ENCODE measurements at regions not wholly inside any gene's neighbourhood (a gene's known extent, or its start where the extent isn't known, plus 50 kb on each side); places are given as distances from the start of the nearest gene placed in this dataset.
A peak's percentile ranks its signal among the peaks of the same experiment; 100 is the strongest.

DNA sequence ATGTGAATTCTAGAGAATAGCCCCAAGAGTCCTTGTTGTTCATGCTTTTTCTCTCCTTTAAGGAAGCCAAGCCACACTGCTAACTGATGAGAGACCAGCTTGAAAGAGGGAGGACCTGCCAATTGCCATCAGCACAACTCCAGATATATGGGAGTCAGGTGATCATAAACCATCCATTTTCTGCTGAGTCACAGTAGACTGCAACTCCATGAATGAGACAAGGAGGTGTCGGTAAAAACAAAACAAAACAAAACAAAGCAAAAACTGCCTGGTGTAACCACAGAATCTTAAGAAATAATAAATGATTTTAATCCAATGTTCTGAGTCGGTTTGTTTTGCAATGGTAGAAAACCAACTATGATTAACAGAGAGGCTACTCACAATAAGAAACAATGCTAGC, 837.3 kb downstream of the PCDH7 start:
- Histone ChIP-seq H3K36me3 (ENCODE audit: insufficient read depth, low read length) (no peaks in the 10 kb centered on the region), H3K4me1 (ENCODE audit: control insufficient read depth, insufficient read depth, low read length) (no peaks in the 10 kb centered on the region), H3K27me3 (ENCODE audit: control insufficient read depth, insufficient read depth, low read length) (no peaks in the 10 kb centered on the region), H3K9ac (ENCODE audit: low read depth, low read length) (no peak overlapping the region), H3K4me3 (ENCODE audit: low read length) (no peak overlapping the region), H3K4me2 (ENCODE audit: low read length) (no peak overlapping the region), H3K9me3 (replicated peaks; ENCODE audit: low read length) (no peaks in the 10 kb centered on the region)

DNA sequence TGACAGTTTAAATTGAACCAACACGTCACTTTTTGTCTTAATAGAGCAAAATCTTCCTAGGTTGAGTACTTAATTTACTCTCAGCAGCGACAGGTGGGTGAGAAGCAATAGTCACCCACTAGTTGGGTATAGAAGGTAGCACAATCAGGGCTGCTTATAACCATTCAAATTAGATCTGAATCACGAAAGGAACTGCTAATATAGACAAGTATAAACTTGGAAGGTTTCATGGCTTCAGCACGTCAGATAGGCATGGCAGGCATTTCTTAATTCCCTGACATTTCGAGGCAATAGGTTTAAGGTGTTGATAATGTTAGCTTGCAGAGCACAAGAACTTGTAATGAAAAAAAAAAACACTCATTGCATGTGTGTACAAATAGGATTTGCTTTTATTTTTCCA, 853.4 kb downstream of the PCDH7 start:
- H3K27me3 ChIP-seq (ENCODE audit: control insufficient read depth, insufficient read depth, low read length): no peaks in the 10 kb centered on the region
- H3K4me1 ChIP-seq (ENCODE audit: control insufficient read depth, insufficient read depth, low read length): no peaks in the 10 kb centered on the region

DNA sequence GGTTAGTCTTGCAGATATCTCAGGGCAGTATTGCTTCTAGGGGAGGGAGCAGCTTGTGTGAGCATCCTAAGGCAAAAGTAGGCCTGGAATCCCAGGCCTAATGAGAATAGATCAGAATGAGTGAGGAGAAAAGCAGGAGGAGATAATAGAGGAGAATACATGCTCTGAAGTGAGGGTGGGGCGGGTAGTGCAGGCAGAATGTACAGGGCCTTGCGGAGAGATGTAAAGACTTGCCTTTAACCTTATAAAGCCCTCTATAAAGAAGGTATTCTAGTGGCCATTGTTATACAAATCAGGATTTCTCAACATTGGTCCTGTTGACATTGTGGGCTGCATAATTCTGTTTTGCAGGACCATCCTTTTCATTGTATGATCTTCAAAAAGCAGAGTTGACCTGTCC, 855.3 kb downstream of the PCDH7 start:
- Histone ChIP-seq H3K4me2 (ENCODE audit: low read length) (no peak overlapping the region), H3K4me3 (ENCODE audit: low read length) (no peak overlapping the region), H3K27me3 (ENCODE audit: control insufficient read depth, insufficient read depth, low read length) (no peaks in the 10 kb centered on the region), H3K36me3 (ENCODE audit: insufficient read depth, low read length) (no peaks in the 10 kb centered on the region), H3K9me3 (replicated peaks; ENCODE audit: low read length) (no peaks in the 10 kb centered on the region), H3K4me1 (ENCODE audit: control insufficient read depth, insufficient read depth, low read length) (no peaks in the 10 kb centered on the region), H3K9ac (ENCODE audit: low read depth, low read length) (no peak overlapping the region)

More for the DNA sequence above, 853.4 kb downstream of the PCDH7 start:
- Histone ChIP-seq H3K36me3 (ENCODE audit: insufficient read depth, low read length) (no peaks in the 10 kb centered on the region), H3K9me3 (replicated peaks; ENCODE audit: low read length) (no peaks in the 10 kb centered on the region), H3K9ac (ENCODE audit: low read depth, low read length) (no peak overlapping the region), H3K4me3 (ENCODE audit: low read length) (no peak overlapping the region), H3K4me2 (ENCODE audit: low read length) (no peak overlapping the region)

DNA sequence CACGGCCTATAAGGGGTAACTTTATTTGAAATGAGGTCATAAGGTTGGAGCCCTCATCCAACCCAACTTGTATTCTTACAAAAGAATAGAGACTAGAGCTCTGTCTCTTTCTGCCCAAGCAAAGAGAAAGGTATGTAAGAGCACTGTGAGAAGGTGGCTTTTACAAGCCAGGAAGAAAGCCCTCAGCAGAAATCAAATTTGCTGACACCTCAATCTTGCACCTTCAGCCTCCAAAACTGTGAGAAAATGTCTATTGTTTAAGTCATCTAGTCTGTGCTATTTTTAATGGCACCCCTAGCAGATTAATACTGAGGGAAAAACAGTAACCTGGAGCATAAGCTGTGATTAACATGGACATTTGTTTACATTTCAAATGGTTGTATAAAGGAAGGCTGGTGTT, 860.7 kb downstream of the PCDH7 start:
- Histone ChIP-seq H3K4me1 (ENCODE audit: control insufficient read depth, insufficient read depth, low read length) (no peaks in the 10 kb centered on the region), H3K9me3 (replicated peaks; ENCODE audit: low read length) (no peaks in the 10 kb centered on the region), H3K27me3 (ENCODE audit: control insufficient read depth, insufficient read depth, low read length) (no peaks in the 10 kb centered on the region), H3K9ac (ENCODE audit: low read depth, low read length) (no peak overlapping the region), H3K36me3 (ENCODE audit: insufficient read depth, low read length) (no peaks in the 10 kb centered on the region), H3K4me3 (ENCODE audit: low read length) (no peak overlapping the region), H3K4me2 (ENCODE audit: low read length) (no peak overlapping the region)

DNA sequence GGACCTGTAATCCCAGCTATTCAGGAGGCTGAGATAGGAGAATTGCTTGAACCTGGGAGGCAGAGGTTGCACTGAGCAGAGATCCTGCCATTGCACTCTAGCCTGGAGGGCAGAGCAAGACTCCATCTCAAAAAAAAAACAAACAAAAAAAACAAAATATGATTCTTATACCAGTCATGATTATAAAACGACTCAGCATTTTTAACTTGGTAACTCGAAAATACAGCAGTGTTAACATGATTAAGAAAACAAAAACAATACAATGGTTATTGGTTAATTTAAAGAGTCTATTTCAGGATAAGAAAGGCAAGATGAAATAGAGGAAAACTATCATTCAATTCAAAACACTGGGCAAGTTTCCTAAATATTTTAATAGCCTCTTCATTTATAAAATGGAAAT, 865.3 kb downstream of the PCDH7 start:
- Histone ChIP-seq H3K4me1 (ENCODE audit: control insufficient read depth, insufficient read depth, low read length) (no peaks in the 10 kb centered on the region), H3K9me3 (replicated peaks; ENCODE audit: low read length) (no peaks in the 10 kb centered on the region), H3K4me2 (ENCODE audit: low read length) (no peak overlapping the region), H3K36me3 (ENCODE audit: insufficient read depth, low read length) (no peaks in the 10 kb centered on the region), H3K4me3 (ENCODE audit: low read length) (no peak overlapping the region), H3K9ac (ENCODE audit: low read depth, low read length) (no peak overlapping the region), H3K27me3 (ENCODE audit: control insufficient read depth, insufficient read depth, low read length) (no peaks in the 10 kb centered on the region)

DNA sequence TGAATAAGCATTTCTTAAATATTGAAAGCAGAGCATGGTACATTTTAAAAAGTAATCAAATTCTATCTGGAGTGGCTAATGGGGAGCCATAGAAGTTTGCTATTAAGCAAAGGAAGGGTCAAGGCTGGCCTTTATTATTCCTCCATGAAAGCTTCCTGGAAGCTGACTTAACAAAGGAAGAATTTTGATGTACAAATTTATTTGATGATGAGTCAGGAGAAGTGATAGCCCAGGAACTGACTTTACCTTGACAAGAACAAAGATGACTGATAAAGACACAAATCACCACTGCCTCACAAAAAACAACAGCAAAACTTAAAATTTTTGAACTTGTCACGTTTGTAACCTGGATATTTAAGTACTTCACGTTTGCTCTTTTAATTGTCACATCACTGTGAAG, 872.1 kb downstream of the PCDH7 start:
- Histone ChIP-seq H3K27me3 (ENCODE audit: control insufficient read depth, insufficient read depth, low read length) (no peaks in the 10 kb centered on the region), H3K36me3 (ENCODE audit: insufficient read depth, low read length) (no peaks in the 10 kb centered on the region), H3K4me3 (ENCODE audit: low read length) (no peak overlapping the region), H3K4me2 (ENCODE audit: low read length) (no peak overlapping the region), H3K9ac (ENCODE audit: low read depth, low read length) (no peak overlapping the region), H3K9me3 (replicated peaks; ENCODE audit: low read length) (no peaks in the 10 kb centered on the region), H3K4me1 (ENCODE audit: control insufficient read depth, insufficient read depth, low read length) (no peaks in the 10 kb centered on the region)

DNA sequence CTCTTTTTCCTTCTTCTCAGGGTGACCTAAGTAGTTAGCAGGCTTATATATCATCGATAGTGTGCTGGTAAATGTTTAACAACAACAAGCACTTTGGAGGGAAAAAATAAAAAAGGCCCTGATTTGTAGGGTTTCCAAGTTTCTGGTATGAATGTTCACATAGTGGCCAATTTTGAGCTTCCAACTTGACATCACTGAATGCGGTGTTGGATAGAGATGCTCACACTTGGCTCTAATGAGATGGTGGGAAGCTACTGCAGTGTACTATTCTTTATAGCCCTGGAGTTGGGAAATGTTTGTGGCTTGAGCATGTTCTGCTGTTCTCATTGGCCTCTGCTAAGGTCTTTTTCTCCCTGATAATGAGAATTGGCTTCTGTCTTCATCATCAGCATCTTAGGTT, 875.3 kb downstream of the PCDH7 start:
- no peak overlapping the region for H3K4me2 ChIP-seq (ENCODE audit: low read length)
- H3K36me3 ChIP-seq (ENCODE audit: insufficient read depth, low read length): no peaks in the 10 kb centered on the region
- H3K9me3 ChIP-seq (replicated peaks; ENCODE audit: low read length): no peaks in the 10 kb centered on the region
- no peaks in the 10 kb centered on the region for H3K4me1 ChIP-seq (ENCODE audit: control insufficient read depth, insufficient read depth, low read length)
- H3K9ac ChIP-seq (ENCODE audit: low read depth, low read length): no peak overlapping the region
- H3K4me3 ChIP-seq (ENCODE audit: low read length): no peak overlapping the region
- no peaks in the 10 kb centered on the region for H3K27me3 ChIP-seq (ENCODE audit: control insufficient read depth, insufficient read depth, low read length)

DNA sequence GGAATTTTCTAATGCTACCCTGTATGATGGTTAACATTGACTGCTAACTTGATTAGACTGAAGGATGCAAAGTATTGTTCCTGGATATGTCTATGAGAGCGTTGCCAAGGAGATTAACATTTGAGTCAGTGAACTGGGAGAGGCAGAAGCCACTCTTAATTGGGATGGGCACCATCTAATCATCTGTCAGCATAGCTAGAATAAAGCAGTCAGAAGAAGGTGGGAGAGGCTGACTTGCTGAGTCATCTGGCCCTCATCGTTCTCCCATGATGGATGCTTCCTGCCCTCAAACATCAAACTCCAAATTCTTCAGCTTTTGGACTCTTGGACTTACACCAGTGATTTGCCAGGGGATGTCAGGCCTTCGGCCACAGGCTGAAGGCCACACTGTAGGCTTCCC, 878.5 kb downstream of the PCDH7 start:
- Histone ChIP-seq H3K4me3 (ENCODE audit: low read length) (no peak overlapping the region), H3K4me2 (ENCODE audit: low read length) (no peak overlapping the region), H3K36me3 (ENCODE audit: insufficient read depth, low read length) (no peaks in the 10 kb centered on the region), H3K27me3 (ENCODE audit: control insufficient read depth, insufficient read depth, low read length) (no peaks in the 10 kb centered on the region), H3K9me3 (replicated peaks; ENCODE audit: low read length) (no peaks in the 10 kb centered on the region), H3K4me1 (ENCODE audit: control insufficient read depth, insufficient read depth, low read length) (no peaks in the 10 kb centered on the region), H3K9ac (ENCODE audit: low read depth, low read length) (no peak overlapping the region)

DNA sequence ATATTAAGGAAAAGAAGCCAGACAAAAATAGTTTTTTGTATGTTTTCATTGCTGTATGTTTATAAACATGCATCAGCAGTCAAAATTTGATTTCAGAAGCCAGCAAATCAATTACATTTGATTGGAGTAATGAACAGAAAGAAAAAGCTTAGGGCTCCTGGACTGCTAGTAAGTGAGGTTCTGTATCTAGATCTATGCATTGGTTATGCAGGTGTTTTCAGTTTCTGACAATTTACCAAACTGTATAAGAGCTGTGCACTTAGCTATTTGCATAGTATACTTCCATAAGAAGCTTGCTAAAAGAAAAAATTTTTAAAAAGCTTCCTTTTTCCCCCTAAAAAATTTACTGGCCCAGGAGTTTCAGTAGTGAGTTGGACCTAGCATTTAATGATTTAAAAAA, 881.6 kb downstream of the PCDH7 start:
- no peaks in the 10 kb centered on the region for H3K4me1 ChIP-seq (ENCODE audit: control insufficient read depth, insufficient read depth, low read length)
- no peaks in the 10 kb centered on the region for H3K27me3 ChIP-seq (ENCODE audit: control insufficient read depth, insufficient read depth, low read length)
- H3K36me3 ChIP-seq (ENCODE audit: insufficient read depth, low read length): no peaks in the 10 kb centered on the region
- no peak overlapping the region for H3K9ac ChIP-seq (ENCODE audit: low read depth, low read length)
- H3K9me3 ChIP-seq (replicated peaks; ENCODE audit: low read length): no peaks in the 10 kb centered on the region
- H3K4me3 ChIP-seq (ENCODE audit: low read length): no peak overlapping the region
- no peak overlapping the region for H3K4me2 ChIP-seq (ENCODE audit: low read length)

DNA sequence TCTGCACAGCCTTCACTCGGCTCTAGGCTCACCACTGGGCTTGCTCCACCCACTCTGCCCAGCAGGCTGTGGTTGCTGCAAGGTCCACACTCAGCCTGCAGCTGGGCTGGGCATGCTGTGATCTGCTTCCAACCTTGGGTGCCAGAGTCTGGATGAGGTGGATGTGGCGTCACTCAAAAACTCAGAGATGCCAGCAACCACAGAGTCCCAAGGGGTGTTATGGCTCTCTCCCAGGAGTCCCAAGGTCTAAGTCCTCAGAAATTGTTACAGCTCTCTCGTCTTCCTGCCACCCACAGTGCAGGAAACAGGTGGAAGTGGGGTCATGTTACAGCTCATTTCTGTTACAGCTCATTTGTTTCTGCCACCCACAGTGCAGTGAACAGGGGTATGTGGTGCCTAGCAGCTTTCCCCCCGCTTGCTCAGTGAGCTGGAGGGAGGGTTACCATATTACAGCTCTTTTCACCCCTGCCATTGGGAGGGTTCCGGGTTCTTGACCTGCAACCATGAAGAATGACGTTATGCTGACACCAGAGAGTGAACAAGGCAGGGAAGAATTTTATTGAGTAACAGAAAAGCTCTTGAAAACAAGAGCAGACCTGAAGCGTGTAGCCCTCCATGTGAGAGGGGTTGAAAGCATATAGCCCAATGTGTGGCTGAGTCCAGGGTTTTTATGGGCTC, 893.9 kb downstream of the PCDH7 start:
- Histone ChIP-seq H3K4me1 (ENCODE audit: control insufficient read depth, insufficient read depth, low read length) (no peaks in the 10 kb centered on the region), H3K9me3 (replicated peaks; ENCODE audit: low read length) (no peaks in the 10 kb centered on the region), H3K36me3 (ENCODE audit: insufficient read depth, low read length) (no peaks in the 10 kb centered on the region), H3K4me2 (ENCODE audit: low read length) (no peak overlapping the region), H3K4me3 (ENCODE audit: low read length) (peak overlapping the region; percentile 26), H3K27me3 (ENCODE audit: control insufficient read depth, insufficient read depth, low read length) (no peaks in the 10 kb centered on the region), H3K9ac (ENCODE audit: low read depth, low read length) (no peak overlapping the region)

DNA sequence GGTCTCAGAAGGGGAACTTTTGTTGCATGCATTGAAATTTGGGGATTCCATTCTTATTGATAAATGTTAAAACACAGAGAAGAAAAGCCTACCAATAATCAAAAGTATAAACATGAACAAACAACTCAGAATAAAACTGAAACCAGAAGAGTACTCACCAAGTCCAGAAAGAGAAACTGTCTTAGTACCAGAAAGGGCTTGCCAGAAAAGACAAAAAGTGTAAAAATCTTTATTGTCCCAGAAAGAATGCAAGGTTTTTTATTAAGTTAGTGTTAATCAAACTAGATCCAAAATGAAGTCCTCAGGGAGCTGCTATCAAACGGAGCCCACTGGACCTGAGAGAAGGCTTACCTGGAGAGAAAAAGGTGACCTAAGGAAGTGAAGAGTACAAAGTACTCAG, 897.5 kb downstream of the PCDH7 start:
- Histone ChIP-seq H3K9me3 (replicated peaks; ENCODE audit: low read length) (no peaks in the 10 kb centered on the region), H3K4me3 (ENCODE audit: low read length) (no peak overlapping the region), H3K4me2 (ENCODE audit: low read length) (no peak overlapping the region), H3K36me3 (ENCODE audit: insufficient read depth, low read length) (no peaks in the 10 kb centered on the region), H3K9ac (ENCODE audit: low read depth, low read length) (no peak overlapping the region), H3K27me3 (ENCODE audit: control insufficient read depth, insufficient read depth, low read length) (no peaks in the 10 kb centered on the region), H3K4me1 (ENCODE audit: control insufficient read depth, insufficient read depth, low read length) (peaks cover 7% of the 10 kb centered on the region)

DNA sequence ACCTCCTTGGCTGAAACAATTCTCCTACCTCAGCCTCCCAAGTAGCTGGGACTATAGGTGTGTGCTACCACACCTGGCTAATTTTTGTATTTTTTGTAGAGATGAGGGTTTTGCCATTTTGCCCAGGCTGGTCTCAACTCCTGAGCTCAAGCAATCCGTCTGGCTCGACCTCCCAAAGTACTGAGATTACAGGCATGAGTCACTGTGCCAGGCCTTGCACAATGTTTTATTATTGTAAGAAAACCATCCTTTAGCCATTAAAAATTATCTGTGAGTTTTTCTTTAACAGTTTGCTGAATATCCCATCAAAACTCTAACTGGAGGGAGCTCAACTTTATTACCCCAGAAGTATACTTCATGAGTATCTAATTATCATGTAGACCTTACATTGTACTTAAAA, 900.3 kb downstream of the PCDH7 start:
- Histone ChIP-seq H3K27me3 (ENCODE audit: control insufficient read depth, insufficient read depth, low read length) (no peaks in the 10 kb centered on the region), H3K4me3 (ENCODE audit: low read length) (no peak overlapping the region), H3K4me2 (ENCODE audit: low read length) (no peak overlapping the region), H3K36me3 (ENCODE audit: insufficient read depth, low read length) (no peaks in the 10 kb centered on the region), H3K4me1 (ENCODE audit: control insufficient read depth, insufficient read depth, low read length) (peaks cover 7% of the 10 kb centered on the region), H3K9me3 (replicated peaks; ENCODE audit: low read length) (no peaks in the 10 kb centered on the region), H3K9ac (ENCODE audit: low read depth, low read length) (no peak overlapping the region)
